ENCODE measurements at regions not wholly inside any gene's neighbourhood (a gene's known extent, or its start where the extent isn't known, plus 50 kb on each side); places are given as distances from the start of the nearest gene placed in this dataset.

GRCh38 chr9:119092125-119092524, 277.1 kb downstream of the BRINP1 start:
- no peak overlapping the region for H2AFZ ChIP-seq (ENCODE audit: low read length)
- TF ChIP-seq CTCF (conservative IDR thresholded peaks at IDR 0.05; ENCODE audit: low read length) (no peak), EZH2phosphoT487 (IDR thresholded peaks at IDR 0.05; ENCODE audit: borderline replicate concordance) (no peak)

DNA sequence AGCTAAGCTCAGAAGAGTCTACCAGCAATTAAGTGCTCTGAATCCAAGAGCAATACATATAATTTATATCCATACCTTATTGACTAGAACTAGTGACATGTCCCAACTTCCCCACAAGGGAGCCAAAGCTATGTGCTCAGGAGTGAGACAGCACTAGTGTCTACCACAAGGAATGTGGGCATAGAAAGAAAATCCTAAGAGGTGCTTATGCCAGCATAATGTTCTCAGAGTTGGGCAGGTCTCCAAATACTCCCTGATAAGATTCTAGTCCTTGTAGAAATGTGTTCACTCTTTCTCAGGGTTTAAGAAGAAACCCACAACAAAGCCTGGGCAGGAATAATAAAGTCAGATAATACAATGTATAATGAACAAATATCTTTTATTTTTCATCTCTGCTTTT, 275.1 kb downstream of the BRINP1 start:
- TF ChIP-seq CTCF (conservative IDR thresholded peaks at IDR 0.05; ENCODE audit: low read length) (no peak), EZH2phosphoT487 (IDR thresholded peaks at IDR 0.05; ENCODE audit: borderline replicate concordance) (no peak)
- H3K9ac ChIP-seq (ENCODE audit: low read depth, low read length, poor library complexity, severe bottlenecking), result no peak overlapping the region
- H3F3A ChIP-seq (ENCODE audit: low read depth), result no peaks in the 10 kb centered on the region
- no peak overlapping the region for H3K4me3 ChIP-seq (ENCODE audit: low read length, poor library complexity, severe bottlenecking)
- H3K4me1 ChIP-seq (ENCODE audit: insufficient read depth, low read length, poor library complexity, severe bottlenecking), result no peaks in the 10 kb centered on the region
- H3K27me3 ChIP-seq (ENCODE audit: insufficient read depth, low read length, poor library complexity, severe bottlenecking), result no peaks in the 10 kb centered on the region
- no peaks in the 10 kb centered on the region for H3K79me2 ChIP-seq (ENCODE audit: insufficient read depth, low read length)
- no peaks in the 10 kb centered on the region for H4K20me1 ChIP-seq (ENCODE audit: insufficient read depth, low read length, poor library complexity, severe bottlenecking)
- H3K9me3 ChIP-seq (ENCODE audit: insufficient read depth, low read depth, low read length), result no peaks in the 10 kb centered on the region
- H2AFZ ChIP-seq (ENCODE audit: low read length), result no peak overlapping the region
- H3K9me2 ChIP-seq (replicated peaks; ENCODE audit: low read depth, low read length), result no peaks in the 10 kb centered on the region
- no peak overlapping the region for H3K4me2 ChIP-seq (ENCODE audit: low read depth, low read length, poor library complexity, severe bottlenecking)
- H3K36me3 ChIP-seq (ENCODE audit: insufficient read depth, low read length), result no peaks in the 10 kb centered on the region

More at GRCh38 chr9:119092125-119092524, 277.1 kb downstream of the BRINP1 start:
- no peaks in the 10 kb centered on the region for H3K27me3 ChIP-seq (ENCODE audit: insufficient read depth, low read length, poor library complexity, severe bottlenecking)
- H3K9me2 ChIP-seq (replicated peaks; ENCODE audit: low read depth, low read length), result no peaks in the 10 kb centered on the region
- H3K4me3 ChIP-seq (ENCODE audit: low read length, poor library complexity, severe bottlenecking), result no peak overlapping the region
- H3K4me2 ChIP-seq (ENCODE audit: low read depth, low read length, poor library complexity, severe bottlenecking), result no peak overlapping the region
- no peaks in the 10 kb centered on the region for H3K4me1 ChIP-seq (ENCODE audit: insufficient read depth, low read length, poor library complexity, severe bottlenecking)
- no peaks in the 10 kb centered on the region for H4K20me1 ChIP-seq (ENCODE audit: insufficient read depth, low read length, poor library complexity, severe bottlenecking)
- no peaks in the 10 kb centered on the region for H3K36me3 ChIP-seq (ENCODE audit: insufficient read depth, low read length)
- no peak overlapping the region for H3K9ac ChIP-seq (ENCODE audit: low read depth, low read length, poor library complexity, severe bottlenecking)
- H3K79me2 ChIP-seq (ENCODE audit: insufficient read depth, low read length), result no peaks in the 10 kb centered on the region
- no peaks in the 10 kb centered on the region for H3K9me3 ChIP-seq (ENCODE audit: insufficient read depth, low read depth, low read length)
- no peaks in the 10 kb centered on the region for H3F3A ChIP-seq (ENCODE audit: low read depth)

GRCh38 chr9:119095072-119095471, 274.2 kb downstream of the BRINP1 start:
- Histone ChIP-seq H3K36me3 (ENCODE audit: insufficient read depth, low read length) (no peaks in the 10 kb centered on the region), H3K4me2 (ENCODE audit: low read depth, low read length, poor library complexity, severe bottlenecking) (no peak overlapping the region)

More at GRCh38 chr9:119095072-119095471, 274.2 kb downstream of the BRINP1 start:
- Histone ChIP-seq H4K20me1 (ENCODE audit: insufficient read depth, low read length, poor library complexity, severe bottlenecking) (no peaks in the 10 kb centered on the region), H3K9me3 (ENCODE audit: insufficient read depth, low read depth, low read length) (no peaks in the 10 kb centered on the region), H3K79me2 (ENCODE audit: insufficient read depth, low read length) (no peaks in the 10 kb centered on the region), H3K9me2 (replicated peaks; ENCODE audit: low read depth, low read length) (no peaks in the 10 kb centered on the region), H2AFZ (ENCODE audit: low read length) (no peak overlapping the region), H3K4me1 (ENCODE audit: insufficient read depth, low read length, poor library complexity, severe bottlenecking) (no peaks in the 10 kb centered on the region), H3F3A (ENCODE audit: low read depth) (no peaks in the 10 kb centered on the region), H3K9ac (ENCODE audit: low read depth, low read length, poor library complexity, severe bottlenecking) (no peak overlapping the region), H3K4me3 (ENCODE audit: low read length, poor library complexity, severe bottlenecking) (no peak overlapping the region), H3K27me3 (ENCODE audit: insufficient read depth, low read length, poor library complexity, severe bottlenecking) (no peaks in the 10 kb centered on the region)
- TF ChIP-seq CTCF (conservative IDR thresholded peaks at IDR 0.05; ENCODE audit: low read length) (no peak), EZH2phosphoT487 (IDR thresholded peaks at IDR 0.05; ENCODE audit: borderline replicate concordance) (no peak)
